H1 (cell line): ENCODE measurements at regions not wholly inside any gene's neighbourhood (a gene's known extent, or its start where the extent isn't known, plus 50 kb on each side); places are given as distances from the start of the nearest gene placed in this dataset.

ENCODE experiments used
- CTCF ChIA-PET: fragments of 300-600 bp; sonication (Branson Sonifier 250); formaldehyde crosslinking; loops from one replicate; lab custom pipeline; 2021; ENCODE audit not compliant: partially characterized antibody; lab: Charles Lee
- POLR2A ChIA-PET: fragments of 300-600 bp; sonication (Branson Sonifier 250); formaldehyde crosslinking; loops from one replicate; lab custom pipeline; 2021; ENCODE audit warnings: inconsistent platforms; ENCODE audit not compliant: partially characterized antibody; lab: Charles Lee
- DNase-seq, 2 experiments: peaks; one replicate each; pipeline versions ENCODE4 v3.0.0 to v3.0.0-alpha.2; 2010 to 2022; ENCODE audit warnings: low spot score in 2 of 2, low read depth in 1 of 2, mixed read lengths in 1 of 2
- FAIRE-seq: peaks from 2 replicates; lab custom pipeline; 2011; peaks lifted over from hg19 to GRCh38; lab: Jason Lieb, UNC
- H2AFZ ChIP-seq: 2 replicates; pipeline ENCODE4 v1.8.1; 2012; ENCODE audit warnings: low read length, inconsistent platforms
- H2AK5ac ChIP-seq: 2 replicates; pipeline ENCODE4 v1.6.1; 2013; ENCODE audit warnings: low read depth, low read length
- H2BK120ac ChIP-seq: replicated peaks from 2 replicates; pipeline ENCODE3; 2013; ENCODE audit warnings: low read depth, low read length, inconsistent platforms
- H2BK12ac ChIP-seq: 2 replicates; pipeline ENCODE4 v1.6.1; 2013; ENCODE audit warnings: low read depth, low read length
- H2BK15ac ChIP-seq: 2 replicates; pipeline ENCODE4 v1.6.1; 2013; ENCODE audit warnings: low read length
- H2BK20ac ChIP-seq: 2 replicates; pipeline ENCODE4 v1.6.1; 2013; ENCODE audit warnings: low read length
- H2BK5ac ChIP-seq: 2 replicates; pipeline ENCODE4 v1.6.1; 2013; ENCODE audit warnings: low read depth, low read length
- H3K14ac ChIP-seq: 2 replicates; pipeline ENCODE4 v1.6.1; 2013; ENCODE audit warnings: inconsistent platforms; ENCODE audit not compliant: insufficient read length
- H3K18ac ChIP-seq: 2 replicates; pipeline ENCODE4 v1.6.1; 2013; ENCODE audit warnings: low read length; ENCODE audit errors: extremely low read depth
- H3K23ac ChIP-seq: 2 replicates; pipeline ENCODE4 v1.6.1; 2013; ENCODE audit warnings: inconsistent platforms; ENCODE audit not compliant: insufficient read length
- H3K23me2 ChIP-seq: 2 replicates; pipeline ENCODE4 v1.6.1; 2013; ENCODE audit warnings: low read depth, low read length
- H3K27ac ChIP-seq: 2 replicates; pipeline ENCODE4 v1.6.1; 2011; ENCODE audit warnings: low read depth, low read length, inconsistent platforms
- H3K27me3 ChIP-seq, 4 experiments: replicated peaks in 1 of 4; 1 replicate in 1 of 4; 2 replicates in 3 of 4; pipeline versions ENCODE4 v1.6.1 to v1.8.1; 2011 to 2013; ENCODE audit warnings: low read length in 3 of 4, mild to moderate bottlenecking in 3 of 4, inconsistent platforms in 2 of 4, mixed read lengths in 2 of 4, moderate library complexity in 1 of 4; ENCODE audit not compliant: control insufficient read depth in 3 of 4, insufficient read depth in 3 of 4; ENCODE audit errors: extremely low read depth in 1 of 4
- H3K36me3 ChIP-seq, 4 experiments: 2 replicates each; pipeline versions ENCODE4 v1.6.1 to v1.8.1; 2011 to 2013; ENCODE audit warnings: mild to moderate bottlenecking in 4 of 4, low read length in 3 of 4, moderate library complexity in 2 of 4, control low read depth in 1 of 4, inconsistent platforms in 1 of 4; ENCODE audit not compliant: insufficient read depth in 4 of 4, control insufficient read depth in 2 of 4
- H3K4ac ChIP-seq: replicated peaks from 2 replicates; pipeline ENCODE3; 2013; ENCODE audit warnings: low read length, low read depth, mixed read lengths, inconsistent platforms; ENCODE audit not compliant: insufficient read length
- H3K4me1 ChIP-seq, 4 experiments: replicated peaks in 1 of 4; 1 replicate in 1 of 4; 2 replicates in 3 of 4; pipeline versions ENCODE4 v1.6.1 to v1.8.1; 2011 to 2013; ENCODE audit warnings: low read length in 3 of 4, inconsistent platforms in 2 of 4, mixed read lengths in 1 of 4; ENCODE audit not compliant: insufficient read depth in 4 of 4, control insufficient read depth in 3 of 4
- H3K4me2 ChIP-seq, 2 experiments: 2 replicates each; pipeline versions ENCODE4 v1.6.1 to v1.8.1; 2011 to 2013; ENCODE audit warnings: low read depth in 2 of 2, low read length in 2 of 2, control low read depth in 1 of 2, inconsistent platforms in 1 of 2, mild to moderate bottlenecking in 1 of 2; ENCODE audit not compliant: insufficient read depth in 1 of 2
- H3K4me3 ChIP-seq, 4 experiments: fragments of 200-600, 300-600 bp in 1 of 4; sonication (generic), shearing (Covaris generic), sonication (Bioruptor Twin) in 1 of 4; 2 replicates each; pipeline versions ENCODE4 v1.5.1 to v1.8.1; 2011 to 2016; ENCODE audit warnings: low read length in 4 of 4, low read depth in 3 of 4, control low read depth in 2 of 4, inconsistent platforms in 2 of 4, mild to moderate bottlenecking in 2 of 4, mixed read lengths in 1 of 4, moderate library complexity in 1 of 4; ENCODE audit not compliant: insufficient read depth in 2 of 4; ENCODE audit errors: extremely low read depth in 1 of 4
- H3K56ac ChIP-seq: replicated peaks from 2 replicates; pipeline ENCODE3; 2013; ENCODE audit warnings: low read depth, mild to moderate bottlenecking, mixed read lengths, low read length, inconsistent platforms; ENCODE audit not compliant: insufficient read length
- H3K79me1 ChIP-seq: 2 replicates; pipeline ENCODE4 v1.6.1; 2013; ENCODE audit warnings: low read depth, low read length, control low read depth
- H3K79me2 ChIP-seq, 2 experiments: 2 replicates each; pipeline versions ENCODE4 v1.6.1 to v1.8.1; 2012 to 2013; ENCODE audit warnings: low read length in 2 of 2, mild to moderate bottlenecking in 2 of 2, inconsistent platforms in 1 of 2; ENCODE audit not compliant: insufficient read depth in 2 of 2, control insufficient read depth in 1 of 2
- H3K9ac ChIP-seq, 4 experiments: replicated peaks in 1 of 4; 1 replicate in 1 of 4; 2 replicates in 3 of 4; pipeline versions ENCODE4 v1.6.1 to v1.8.1; 2011 to 2013; ENCODE audit warnings: low read depth in 3 of 4, low read length in 3 of 4, control low read depth in 2 of 4, mild to moderate bottlenecking in 2 of 4, moderate library complexity in 2 of 4, inconsistent platforms in 1 of 4; ENCODE audit errors: extremely low read depth in 1 of 4
- H3K9me3 ChIP-seq, 2 experiments: 2 replicates each; pipeline versions ENCODE4 v1.6.1 to v1.8.1; 2012 to 2013; ENCODE audit warnings: mild to moderate bottlenecking in 2 of 2, moderate library complexity in 2 of 2, control low read depth in 1 of 2, inconsistent platforms in 1 of 2, low read depth in 1 of 2, low read length in 1 of 2, mixed read lengths in 1 of 2; ENCODE audit not compliant: insufficient read depth in 2 of 2
- H4K20me1 ChIP-seq, 2 experiments: replicated peaks in 1 of 2; 2 replicates each; pipeline versions ENCODE3 to v1.8.1; 2011 to 2013; ENCODE audit warnings: inconsistent platforms in 2 of 2, low read length in 2 of 2, mild to moderate bottlenecking in 1 of 2; ENCODE audit not compliant: insufficient read depth in 2 of 2, control insufficient read depth in 1 of 2
- H4K5ac ChIP-seq: 2 replicates; pipeline ENCODE4 v1.6.1; 2013; ENCODE audit warnings: low read length, low read depth, mixed read lengths, inconsistent platforms; ENCODE audit not compliant: insufficient read length
- H4K8ac ChIP-seq: 2 replicates; pipeline ENCODE4 v1.8.0; 2013; ENCODE audit warnings: mild to moderate bottlenecking, moderate library complexity, low read length, inconsistent platforms; ENCODE audit not compliant: insufficient read depth; ENCODE audit errors: extremely low read depth
- H4K91ac ChIP-seq: replicated peaks from 2 replicates; pipeline ENCODE3; 2013; ENCODE audit warnings: low read length, mixed read lengths, inconsistent platforms; ENCODE audit not compliant: insufficient read length
- CHD2 ChIP-seq: IDR thresholded peaks from 2 replicates; pipeline ENCODE4 v1.6.1; 2012; ENCODE audit warnings: low read length, improper control_type of control experiment
- EP300 ChIP-seq, 2 experiments: IDR thresholded peaks; 1 replicate in 1 of 2; 2 replicates in 1 of 2; pipeline ENCODE4 v1.6.1; 2011 to 2012; ENCODE audit warnings: low read depth in 2 of 2, low read length in 2 of 2, mild to moderate bottlenecking in 2 of 2, borderline replicate concordance in 1 of 2, inconsistent platforms in 1 of 2, moderate library complexity in 1 of 2
- JUND ChIP-seq: IDR thresholded peaks from 2 replicates; pipeline ENCODE4 v1.6.1; 2011; ENCODE audit warnings: mild to moderate bottlenecking, improper control_type of control experiment, low read length
- KDM1A ChIP-seq: fragments of 200-600, 300-600 bp; sonication (generic); IDR thresholded peaks from 2 replicates; pipeline ENCODE4 v1.7.1; 2016; ENCODE audit warnings: mild to moderate bottlenecking, low read length, borderline replicate concordance
- NRF1 ChIP-seq: IDR thresholded peaks from 2 replicates; pipeline ENCODE4 v1.6.1; 2011; ENCODE audit warnings: mild to moderate bottlenecking, low read depth, low read length, improper control_type of control experiment
- POLR2AphosphoS5 ChIP-seq: IDR thresholded peaks from 2 replicates; pipeline ENCODE4 v1.6.1; 2011; ENCODE audit warnings: low read depth, low read length
- SP4 ChIP-seq: IDR thresholded peaks from 2 replicates; pipeline ENCODE4 v1.6.1; 2012; ENCODE audit warnings: low read length, inconsistent platforms
- TBP ChIP-seq: IDR thresholded peaks from 2 replicates; pipeline ENCODE4 v1.6.1; 2011; ENCODE audit warnings: low read depth, low read length, improper control_type of control experiment
- TCF12 ChIP-seq: IDR thresholded peaks from 2 replicates; pipeline ENCODE4 v1.6.1; 2011; ENCODE audit warnings: low read depth, mild to moderate bottlenecking, low read length
- WGBS, 2 experiments: shearing (Covaris generic) in 1 of 2; methylation state at CpG; one replicate each; pipeline versions ENCODE4 v1.1.6 to v1.1.7; 2013 to 2015; ENCODE audit warnings: low lambda C conversion rate in 2 of 2, mixed read lengths in 2 of 2, inconsistent platforms in 1 of 2, low coverage in 1 of 2, missing lambda C conversion rate in 1 of 2; ENCODE audit not compliant: insufficient replicate concordance in 2 of 2, insufficient coverage in 1 of 2, insufficient read length in 1 of 2; ENCODE audit errors: extremely low coverage in 1 of 2, missing lambda C conversion rate in 1 of 2; 5-methylcytosine and 5-hydroxymethylcytosine counted together

DNA sequence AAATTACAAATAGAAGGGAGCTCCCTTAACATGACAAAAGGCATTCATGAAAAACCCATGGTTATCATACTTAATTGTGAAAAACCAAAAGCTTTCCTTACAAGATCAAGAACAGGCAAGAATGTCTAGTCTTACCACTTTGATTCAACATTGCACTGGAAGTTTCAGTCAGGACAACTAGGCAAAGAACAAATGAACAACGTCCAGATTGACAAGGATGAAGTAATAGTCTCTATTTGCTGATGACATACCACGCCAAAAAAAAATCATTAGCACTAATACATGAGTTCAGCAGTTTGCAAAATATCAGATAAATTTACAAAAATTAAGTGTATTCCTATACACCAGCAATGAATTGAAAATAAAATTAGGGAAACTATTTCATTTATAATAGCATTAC lies 200.2 kb downstream of the TOX3 start:
- H4K8ac ChIP-seq: no peak overlapping the region
- FAIRE-seq (no peak), DNase-seq (no peak)
- no peak overlapping the region for H2BK120ac ChIP-seq
- H3K4ac ChIP-seq: no peak overlapping the region
- H3K27me3 ChIP-seq: no peaks in the 10 kb centered on the region
- no peak overlapping the region for H4K5ac ChIP-seq
- no peak overlapping the region for H3K4me3 ChIP-seq
- H3K9ac ChIP-seq: no peak overlapping the region
- H3K23ac ChIP-seq: no peak overlapping the region
- no peak overlapping the region for H2AFZ ChIP-seq
- ChIA-PET POLR2A (no interaction called here), CTCF (no interaction called here)
- no peaks in the 10 kb centered on the region for H3K79me2 ChIP-seq
- no peak overlapping the region for H3K4me2 ChIP-seq
- no peaks in the 10 kb centered on the region for H3K23me2 ChIP-seq
- no peaks in the 10 kb centered on the region for H3K9me3 ChIP-seq
- H3K18ac ChIP-seq: no peak overlapping the region
- H2BK5ac ChIP-seq: no peak overlapping the region
- H2AK5ac ChIP-seq: no peak overlapping the region
- 88% methylated on average over 2 of the region's 2 CpGs; no CpG with 5 or more reads in 1 of the 2 experiments for WGBS, 2 experiments
- no peaks in the 10 kb centered on the region for H3K79me1 ChIP-seq
- no peak overlapping the region for H3K56ac ChIP-seq
- H2BK20ac ChIP-seq: no peak overlapping the region
- H4K20me1 ChIP-seq: no peaks in the 10 kb centered on the region
- no peak overlapping the region for H3K14ac ChIP-seq
- no peaks in the 10 kb centered on the region for H3K36me3 ChIP-seq
- no peak overlapping the region for H2BK15ac ChIP-seq
- H3K27ac ChIP-seq: no peak overlapping the region
- TF ChIP-seq EP300 (IDR thresholded peaks at IDR 0.05; ENCODE audit: borderline replicate concordance in 1 of 2, low read depth in 2 of 2, low read length in 2 of 2) (no peak), JUND (no peak), TCF12 (no peak), POLR2AphosphoS5 (no peak), TBP (no peak), SP4 (no peak), CHD2 (no peak), NRF1 (no peak), KDM1A (no peak)
- no peak overlapping the region for H4K91ac ChIP-seq
- H3K4me1 ChIP-seq: no peaks in the 10 kb centered on the region
- H2BK12ac ChIP-seq: no peak overlapping the region
